Loucy (cell line): ENCODE measurements at regions not wholly inside any gene's neighbourhood (a gene's known extent, or its start where the extent isn't known, plus 50 kb on each side); places are given as distances from the start of the nearest gene placed in this dataset.

Source experiments
- EZH2phosphoT487 ChIP-seq: fragments of 200-600 bp; IDR thresholded peaks from 2 replicates; pipeline ENCODE4 v1.6.1; 2018; ENCODE audit warnings: antibody characterized with exemption, mild to moderate bottlenecking, moderate library complexity, borderline replicate concordance
- TF ChIP-seq, protein P1 (sequence below): fragments of 200-600 bp; sonication (generic); conservative IDR thresholded peaks from 2 replicates; pipeline ENCODE4 v1.5.1; 2014; ENCODE audit warnings: mild to moderate bottlenecking, antibody characterized with exemption, low read length

DNA sequence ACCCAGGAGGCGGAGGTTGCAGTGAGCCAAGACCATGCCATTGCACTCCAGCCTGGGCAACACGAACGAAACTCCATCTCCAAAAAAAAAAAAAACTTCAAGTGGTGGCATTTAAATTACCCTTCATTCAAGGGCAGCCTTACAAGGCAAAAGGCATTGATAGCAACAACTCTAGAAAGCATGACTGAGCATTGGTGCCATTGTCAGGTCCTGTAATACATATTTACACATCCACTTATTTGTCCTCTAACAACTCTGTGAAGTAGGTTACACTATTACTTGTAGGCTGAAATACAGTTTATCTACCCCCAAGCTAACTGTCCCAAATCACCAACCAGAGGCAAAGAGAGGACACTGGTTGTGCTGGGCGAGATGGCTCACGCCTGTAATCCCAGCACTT, 52.7 kb upstream of the LARP1 start:
- TF ChIP-seq, protein P1, sequence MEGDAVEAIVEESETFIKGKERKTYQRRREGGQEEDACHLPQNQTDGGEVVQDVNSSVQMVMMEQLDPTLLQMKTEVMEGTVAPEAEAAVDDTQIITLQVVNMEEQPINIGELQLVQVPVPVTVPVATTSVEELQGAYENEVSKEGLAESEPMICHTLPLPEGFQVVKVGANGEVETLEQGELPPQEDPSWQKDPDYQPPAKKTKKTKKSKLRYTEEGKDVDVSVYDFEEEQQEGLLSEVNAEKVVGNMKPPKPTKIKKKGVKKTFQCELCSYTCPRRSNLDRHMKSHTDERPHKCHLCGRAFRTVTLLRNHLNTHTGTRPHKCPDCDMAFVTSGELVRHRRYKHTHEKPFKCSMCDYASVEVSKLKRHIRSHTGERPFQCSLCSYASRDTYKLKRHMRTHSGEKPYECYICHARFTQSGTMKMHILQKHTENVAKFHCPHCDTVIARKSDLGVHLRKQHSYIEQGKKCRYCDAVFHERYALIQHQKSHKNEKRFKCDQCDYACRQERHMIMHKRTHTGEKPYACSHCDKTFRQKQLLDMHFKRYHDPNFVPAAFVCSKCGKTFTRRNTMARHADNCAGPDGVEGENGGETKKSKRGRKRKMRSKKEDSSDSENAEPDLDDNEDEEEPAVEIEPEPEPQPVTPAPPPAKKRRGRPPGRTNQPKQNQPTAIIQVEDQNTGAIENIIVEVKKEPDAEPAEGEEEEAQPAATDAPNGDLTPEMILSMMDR = no peak
- no peak for TF ChIP-seq EZH2phosphoT487
